NCI-H526 (cell line): ENCODE measurements at regions not wholly inside any gene's neighbourhood (a gene's known extent, or its start where the extent isn't known, plus 50 kb on each side); places are given as distances from the start of the nearest gene placed in this dataset.

Source experiments
- DNase-seq, 2 experiments: peaks; one replicate each; lab custom pipeline; 2025; lab: John Stamatoyannopoulos, UW

DNA sequence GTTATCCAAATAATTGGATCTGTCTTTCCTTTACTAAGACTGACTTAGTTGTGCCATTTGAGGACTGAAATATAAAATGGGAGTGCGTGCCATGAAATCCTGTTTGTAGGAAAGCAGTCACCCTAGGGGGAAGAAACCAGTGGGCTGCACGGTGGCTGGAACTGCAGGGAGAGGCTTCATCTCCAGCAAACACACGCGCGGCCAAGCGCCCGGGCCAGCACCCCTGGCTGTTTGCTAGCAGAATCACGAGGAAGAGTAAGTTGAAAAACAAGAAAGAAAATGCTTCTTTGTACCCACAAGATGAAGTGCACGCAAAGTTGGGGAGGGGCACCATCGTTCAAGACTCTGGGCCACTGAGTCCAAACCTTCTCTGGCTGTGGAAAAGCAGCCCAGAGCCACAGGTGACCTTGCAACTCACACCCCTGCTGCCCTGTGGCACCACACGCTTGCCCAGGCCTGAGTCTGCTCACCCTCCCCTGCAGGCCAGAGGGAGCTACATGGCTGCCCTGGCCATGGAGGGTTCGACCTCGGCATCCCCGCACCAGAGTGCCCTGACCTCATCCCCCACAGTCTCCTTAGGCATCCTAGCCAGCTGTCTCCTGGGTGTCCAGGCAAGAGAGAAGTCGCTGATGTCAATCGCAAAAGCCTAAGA is 55.2 kb downstream of the IRX2 start:
- no peak for DNase-seq

DNA sequence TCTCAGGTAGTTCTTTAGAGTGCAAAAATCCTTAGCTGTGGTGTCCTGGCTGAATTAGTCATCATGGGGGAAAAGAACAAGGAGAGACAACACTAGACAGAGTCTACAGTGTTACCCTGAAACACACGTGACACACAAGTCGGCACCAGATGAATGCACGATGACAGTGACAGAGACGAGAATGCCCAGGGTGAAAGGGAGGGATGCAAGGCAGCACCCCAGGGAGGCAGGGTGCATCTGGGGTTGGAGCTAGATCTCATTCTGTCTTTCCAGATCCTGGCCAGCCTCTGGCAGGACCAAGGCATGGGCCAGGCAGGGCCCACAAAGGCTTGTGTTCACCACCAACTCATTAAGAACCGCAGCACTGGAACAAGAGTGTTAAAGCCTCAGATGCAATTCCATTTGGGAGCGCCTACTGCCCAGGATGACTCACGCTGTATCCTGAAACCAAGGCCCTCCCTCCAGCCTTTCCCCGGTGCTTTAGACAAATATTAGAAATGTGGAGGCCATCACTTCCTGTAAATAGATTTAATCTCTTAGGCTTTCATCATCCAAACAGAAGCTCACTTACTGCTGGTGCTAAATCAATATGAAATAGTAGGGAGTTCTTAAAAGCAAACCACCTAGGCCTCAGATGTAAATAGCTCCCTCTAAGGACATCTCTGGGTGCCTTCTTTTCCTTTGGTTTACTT is 56.1 kb downstream of the IRX2 start:
- no peak for DNase-seq

DNA sequence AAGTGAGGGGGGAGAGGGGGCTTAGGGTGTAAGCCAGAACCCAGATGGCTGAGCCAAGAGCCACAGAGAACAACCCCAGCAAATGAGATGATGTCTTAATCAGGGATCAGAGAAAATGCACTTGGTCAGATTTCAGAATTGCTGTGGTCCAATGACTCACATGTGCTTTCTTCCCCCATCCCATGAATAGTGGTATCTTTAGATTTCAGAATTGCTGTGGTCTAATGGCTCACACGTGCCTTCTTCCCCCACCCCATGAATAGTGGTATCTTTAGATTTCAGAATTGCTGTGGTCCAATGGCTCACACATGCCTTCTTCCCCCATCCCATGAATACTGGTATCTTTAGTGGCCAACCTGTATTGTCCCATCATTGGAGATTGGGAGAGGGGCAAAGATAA is 59.9 kb downstream of the IRX2 start:
- DNase-seq = no peak

DNA sequence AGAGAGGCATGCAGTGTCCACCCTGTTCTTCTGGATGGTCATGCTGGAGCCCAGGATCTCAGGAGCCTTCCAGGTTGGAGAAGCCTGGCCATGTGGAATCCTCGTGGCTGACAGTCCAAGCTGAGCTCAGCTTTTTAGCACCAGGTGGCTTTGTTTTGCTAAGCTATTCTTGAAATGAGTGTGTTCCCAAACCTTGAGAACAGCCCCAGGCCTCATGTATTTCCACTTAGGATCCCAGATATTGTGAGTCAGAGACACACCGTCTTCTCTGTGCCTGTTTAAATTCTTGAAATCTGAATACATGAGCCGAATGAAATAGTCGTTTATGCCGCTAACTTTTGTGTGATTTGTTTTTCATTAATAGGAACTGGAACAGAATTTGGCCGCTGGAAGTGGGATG is 61.2 kb downstream of the IRX2 start:
- no peak for DNase-seq

DNA sequence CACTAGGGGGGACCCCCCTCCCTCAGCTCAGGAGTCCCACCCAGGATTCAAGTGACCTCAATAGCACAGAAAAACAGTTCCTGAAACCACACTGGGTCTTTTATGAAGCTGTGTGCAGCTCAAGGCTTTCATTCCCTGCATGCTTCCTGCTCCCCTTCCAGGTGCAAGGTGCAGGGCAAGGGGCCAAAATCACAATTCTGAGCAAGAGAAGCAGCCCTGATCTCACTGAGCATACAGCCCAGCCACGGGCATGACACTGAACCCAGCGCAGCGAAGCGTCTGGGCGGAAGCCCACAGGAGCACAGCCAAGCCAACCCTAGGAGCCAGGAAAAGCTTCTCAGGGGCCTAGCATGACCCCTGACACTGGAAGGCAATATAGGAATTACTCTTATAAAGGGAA is 62.9 kb downstream of the IRX2 start:
- no peak for DNase-seq

DNA sequence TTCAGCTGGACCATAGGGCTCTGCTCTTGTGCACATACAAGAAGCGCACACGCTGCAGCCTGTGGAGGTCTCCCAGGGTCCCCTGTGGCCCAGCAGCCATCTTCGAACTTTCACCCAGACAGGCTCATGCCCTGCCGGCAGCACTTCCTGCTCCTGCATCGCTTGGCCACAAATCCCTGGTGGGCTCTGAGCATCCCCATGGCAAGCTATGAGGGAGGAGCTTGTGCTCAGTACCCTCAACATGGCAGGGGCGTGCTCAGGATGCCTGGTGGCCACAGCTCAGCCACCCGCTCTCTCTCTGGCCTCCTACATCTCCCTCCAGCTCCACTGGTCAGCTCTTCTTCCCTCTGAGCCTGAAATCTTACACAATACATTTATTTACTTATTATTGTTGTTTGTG is 63.7 kb downstream of the IRX2 start:
- no peak for DNase-seq

DNA sequence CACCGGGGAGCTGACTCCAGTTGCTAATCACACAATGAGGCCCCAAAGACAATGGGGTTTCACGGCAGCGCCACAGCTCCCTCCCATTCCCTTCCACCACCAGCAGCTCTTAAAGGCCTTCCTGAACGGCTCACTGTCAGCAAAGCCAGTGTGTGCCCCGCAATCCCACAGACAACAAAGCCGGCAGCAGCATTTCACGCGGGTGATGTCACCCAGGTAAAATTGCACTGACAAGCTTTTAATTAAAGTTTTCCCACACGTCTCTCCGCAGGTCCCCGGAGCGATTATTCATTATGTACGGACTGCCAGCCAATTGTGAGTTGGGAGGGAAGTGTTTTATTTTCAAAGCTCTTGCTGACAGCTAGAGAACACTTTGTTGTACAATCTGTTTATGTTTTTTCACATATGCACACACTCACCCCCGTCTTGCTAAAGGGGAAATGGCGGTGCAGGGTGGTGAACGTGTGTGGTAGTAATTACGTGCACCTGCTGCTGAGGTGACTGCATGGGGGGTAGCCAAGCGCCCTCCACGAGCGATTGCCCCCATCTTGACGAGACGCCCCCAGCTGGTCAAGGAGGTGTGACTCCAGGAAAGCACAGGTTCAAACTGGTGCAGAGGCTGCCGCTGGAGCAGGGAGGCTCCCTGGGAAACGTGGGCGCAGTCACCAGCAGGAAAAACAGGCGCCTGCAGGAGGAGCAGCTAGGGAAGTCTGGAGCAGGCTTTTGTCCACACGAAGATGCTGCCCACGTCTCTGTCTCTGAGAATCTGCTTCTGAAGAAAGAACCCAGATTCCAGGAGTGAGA is 65.0 kb downstream of the IRX2 start:
- DNase-seq = no peak

DNA sequence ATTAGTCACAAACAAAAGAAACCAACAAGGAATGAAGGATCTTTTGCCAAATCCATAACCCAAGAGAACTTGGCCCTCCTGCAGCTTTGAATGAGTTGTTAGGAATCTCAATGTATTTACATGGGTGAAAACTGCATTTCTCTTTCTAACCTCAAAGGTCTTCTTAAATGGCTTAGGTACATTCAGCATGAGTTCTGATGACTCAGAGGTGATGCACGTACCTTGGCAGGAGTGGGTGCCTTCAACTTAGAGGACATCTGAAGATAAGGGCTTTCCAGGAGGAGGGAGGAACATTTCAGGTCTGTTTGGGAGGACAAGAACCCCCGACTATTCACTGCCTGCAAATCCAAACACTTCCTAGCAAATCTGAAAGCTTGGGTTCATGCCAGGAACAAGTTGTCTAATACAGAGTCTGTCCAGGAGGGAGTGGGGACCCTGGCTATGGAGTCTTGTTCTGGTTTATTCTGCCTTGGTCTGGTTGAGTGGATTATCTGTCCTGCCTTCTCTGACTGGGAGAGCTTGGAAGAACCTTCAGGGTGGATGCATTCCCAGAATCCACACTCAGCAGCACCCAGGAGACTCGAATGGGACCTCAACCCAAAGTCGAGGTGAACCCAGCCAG is 65.7 kb downstream of the IRX2 start:
- DNase-seq = no peak

DNA sequence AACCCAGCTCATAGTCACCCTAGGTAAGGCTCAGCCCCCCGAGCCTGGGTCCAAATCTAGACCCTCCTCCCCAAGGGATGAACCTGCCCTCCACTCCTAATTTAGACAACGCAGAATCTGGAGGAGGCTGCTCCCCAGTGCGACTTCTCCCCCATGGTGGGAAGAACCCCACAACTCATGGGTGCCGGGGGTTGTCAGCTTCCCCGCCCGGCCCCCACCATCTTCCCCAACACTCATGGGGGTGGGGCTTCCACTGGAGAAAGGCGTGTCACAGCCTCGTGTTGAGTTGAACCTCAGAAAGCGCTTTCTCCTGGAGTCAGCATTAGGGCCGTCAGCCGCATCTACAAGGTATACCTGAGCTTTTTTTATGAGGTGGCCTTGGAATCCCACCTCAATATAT is 66.9 kb downstream of the IRX2 start:
- no peak for DNase-seq

DNA sequence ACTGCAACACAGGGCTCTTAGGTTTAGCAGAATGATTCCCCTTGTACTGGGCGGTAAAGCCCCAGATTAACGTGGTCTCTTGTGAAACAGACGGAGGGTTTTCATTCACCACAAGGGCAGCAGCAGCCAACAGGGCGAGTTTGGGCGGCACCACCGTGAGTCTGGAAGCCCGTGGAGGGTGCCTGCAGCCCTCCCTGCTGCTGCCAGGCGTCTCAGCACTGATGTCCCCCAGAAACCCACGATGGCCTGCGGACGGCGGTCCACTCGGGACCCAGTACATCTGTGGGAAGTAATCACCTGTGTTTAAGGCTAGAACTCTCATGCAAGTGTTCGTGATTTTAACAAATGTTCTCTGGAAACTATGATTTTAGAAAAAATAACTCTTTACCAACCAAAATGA is 67.8 kb downstream of the IRX2 start:
- no peak for DNase-seq

DNA sequence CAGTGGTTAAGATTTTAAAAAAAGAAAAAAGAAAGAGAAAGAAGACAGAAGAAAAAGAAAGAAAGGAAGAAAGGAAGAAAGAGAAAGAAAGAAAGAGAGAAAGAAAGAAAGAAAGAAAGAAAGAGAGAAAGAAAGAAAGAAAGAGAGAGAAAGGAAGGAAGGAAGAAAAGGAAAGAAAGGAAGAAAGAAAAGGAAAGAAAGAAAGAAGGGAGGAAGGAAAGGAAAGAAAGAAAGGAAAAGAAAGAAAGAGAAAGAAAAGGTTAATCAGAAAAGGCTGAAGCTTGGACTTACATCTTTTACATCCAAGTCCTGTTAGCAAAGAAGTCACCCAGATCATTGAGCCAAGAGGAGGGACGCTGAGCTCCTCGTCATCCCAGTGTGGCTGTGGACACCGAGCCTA is 70.0 kb downstream of the IRX2 start:
- DNase-seq = no peak

DNA sequence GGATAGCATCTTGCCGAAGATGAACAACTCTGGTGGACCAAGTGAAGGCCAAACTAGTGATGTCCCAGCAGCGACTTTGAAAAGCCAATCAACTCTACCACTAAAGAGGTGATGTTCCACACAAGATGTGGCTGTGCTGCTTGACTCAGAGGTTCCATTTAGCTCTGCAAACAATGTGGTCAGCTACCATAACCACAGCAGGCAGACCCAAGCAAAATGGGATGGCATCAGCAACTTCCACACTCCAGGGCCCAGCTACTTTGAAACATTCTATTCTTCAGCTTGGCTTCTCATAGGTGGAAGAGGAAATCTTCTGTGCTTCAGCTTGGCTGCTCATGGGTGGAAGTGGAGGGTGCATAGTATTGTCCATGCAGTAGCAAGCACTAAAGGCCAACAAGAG is 70.5 kb downstream of the IRX2 start:
- DNase-seq = no peak

DNA sequence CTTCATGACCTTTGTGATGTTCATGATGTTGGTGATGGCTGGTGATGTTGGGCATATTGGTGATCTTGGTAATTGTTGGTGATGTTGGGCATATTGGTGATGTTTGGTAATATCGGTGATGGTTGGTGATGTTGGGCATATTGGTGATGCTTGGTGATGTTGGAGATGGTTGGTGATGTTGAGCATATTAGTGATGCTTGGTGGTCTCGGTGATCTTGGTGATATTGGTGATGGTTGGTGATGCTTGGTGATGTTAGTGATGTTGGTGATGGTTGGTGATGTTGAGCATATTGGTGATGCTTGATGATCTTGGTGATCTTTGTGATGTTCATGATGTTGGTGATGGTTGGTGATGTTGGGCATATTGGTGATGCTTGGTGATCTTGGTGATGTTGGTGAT is 73.8 kb downstream of the IRX2 start:
- no peak for DNase-seq

DNA sequence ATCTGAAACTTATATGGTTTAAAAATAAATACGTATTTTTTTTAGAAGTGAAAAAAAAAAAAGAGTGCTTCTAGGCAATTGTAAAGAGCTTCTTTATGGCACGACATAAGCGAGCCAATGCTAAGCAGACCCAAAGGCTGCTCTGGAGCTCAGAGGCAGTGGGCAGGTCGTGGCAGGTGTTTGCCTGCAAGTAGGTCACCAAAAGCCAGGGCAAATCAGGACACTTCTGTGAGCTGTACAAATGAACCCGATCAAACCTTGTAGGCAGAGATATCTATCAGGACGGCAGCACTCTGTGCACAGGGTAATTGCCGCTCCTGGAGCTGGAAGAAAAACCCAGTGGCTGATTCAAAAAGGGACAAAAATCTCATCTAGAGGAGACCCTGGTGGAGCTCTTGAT is 75.9 kb downstream of the IRX2 start:
- no peak for DNase-seq

DNA sequence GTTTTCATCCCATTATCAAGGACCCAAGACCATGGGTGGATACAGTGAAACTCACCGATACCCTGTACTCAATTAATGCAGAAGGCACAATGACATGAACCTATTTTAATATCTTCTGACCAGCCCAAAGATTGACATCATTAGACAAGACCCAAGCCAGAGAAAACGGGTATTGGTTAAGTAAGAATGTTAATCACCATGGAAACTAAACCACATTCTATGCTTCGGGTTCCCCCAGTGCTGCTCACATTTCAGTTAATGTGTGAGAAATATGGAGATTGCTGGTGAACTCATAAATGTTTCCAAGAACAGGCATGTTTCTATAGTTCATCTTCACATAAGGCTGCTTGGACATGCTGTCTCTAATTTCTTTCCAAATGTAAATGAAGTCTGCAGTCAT is 77.0 kb downstream of the IRX2 start:
- no peak for DNase-seq

DNA sequence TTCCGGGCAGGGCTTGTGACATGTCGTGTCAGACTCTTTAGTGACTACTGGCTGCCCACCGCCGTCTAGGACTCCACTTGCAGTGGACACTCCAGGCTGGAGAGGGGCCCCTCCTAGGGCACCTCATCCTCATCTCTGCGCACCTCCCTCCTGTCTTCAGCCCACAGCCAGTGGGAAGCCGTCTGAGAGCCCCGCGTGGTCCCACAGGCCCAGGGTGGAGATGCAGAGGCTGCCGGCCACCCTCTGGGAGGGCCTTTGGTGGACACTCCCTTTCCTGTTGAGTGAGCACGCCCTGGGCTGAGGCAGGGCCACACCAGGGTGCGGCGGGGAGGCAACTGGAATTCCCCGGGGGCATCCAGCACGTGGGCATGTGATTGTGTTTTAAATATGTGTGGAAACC is 80.5 kb downstream of the IRX2 start:
- peak in 1 of 2 experiments; percentile 26 for DNase-seq

DNA sequence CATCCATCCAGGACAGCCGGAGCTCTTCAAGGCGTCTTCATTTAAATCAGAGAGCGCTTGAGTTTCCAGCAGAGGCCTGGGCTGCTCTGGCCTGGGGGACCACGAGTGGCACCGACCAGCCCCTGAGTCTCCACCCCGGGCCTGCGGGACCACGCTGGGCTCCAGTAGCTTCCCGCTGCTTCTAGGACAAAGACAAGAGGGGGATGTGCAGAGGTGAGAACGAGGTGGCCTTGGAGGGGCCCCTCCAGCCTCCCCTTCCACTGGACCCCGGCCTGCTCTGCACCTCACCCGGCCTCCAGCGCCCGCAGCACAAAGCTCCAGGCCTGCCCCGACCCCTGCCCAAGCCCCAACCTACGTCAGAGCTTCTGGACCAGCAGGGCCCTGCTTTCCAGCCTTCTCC is 81.6 kb downstream of the IRX2 start:
- DNase-seq = no peak

DNA sequence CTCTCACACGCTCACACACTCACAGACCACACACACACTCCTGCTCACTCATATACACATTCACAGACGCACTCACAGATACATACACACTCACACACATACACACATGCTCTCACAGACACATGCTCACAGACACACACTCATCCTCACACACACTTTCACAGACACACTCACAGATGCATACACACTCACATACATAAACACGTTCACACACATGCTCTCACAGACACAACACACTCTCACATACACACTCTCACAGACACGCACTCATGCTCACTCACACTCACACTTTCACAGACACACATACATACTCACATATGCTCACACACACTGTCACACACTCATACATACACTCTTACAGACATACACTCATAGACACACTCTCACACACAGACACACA is 82.2 kb downstream of the IRX2 start:
- DNase-seq = no peak

DNA sequence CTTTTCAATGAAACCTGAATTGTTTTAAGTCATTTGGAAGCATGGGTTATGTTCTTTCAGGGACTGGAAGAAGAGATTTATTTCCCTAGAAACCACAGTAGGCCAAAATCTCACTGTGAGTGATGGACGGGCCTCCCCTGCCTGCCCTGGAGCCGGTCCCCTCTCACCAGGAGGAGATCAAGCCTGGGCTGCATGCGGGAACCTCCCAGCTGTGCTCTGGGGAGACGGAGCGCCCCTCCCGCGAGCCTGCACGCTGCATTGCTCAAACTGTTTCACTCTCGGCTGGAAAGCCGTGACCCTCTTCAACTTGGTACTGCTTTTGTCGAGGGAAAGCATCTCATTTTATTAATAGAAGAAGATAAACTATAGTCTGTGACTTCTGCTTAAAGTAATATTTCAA is 85.4 kb downstream of the IRX2 start:
- DNase-seq = no peak

DNA sequence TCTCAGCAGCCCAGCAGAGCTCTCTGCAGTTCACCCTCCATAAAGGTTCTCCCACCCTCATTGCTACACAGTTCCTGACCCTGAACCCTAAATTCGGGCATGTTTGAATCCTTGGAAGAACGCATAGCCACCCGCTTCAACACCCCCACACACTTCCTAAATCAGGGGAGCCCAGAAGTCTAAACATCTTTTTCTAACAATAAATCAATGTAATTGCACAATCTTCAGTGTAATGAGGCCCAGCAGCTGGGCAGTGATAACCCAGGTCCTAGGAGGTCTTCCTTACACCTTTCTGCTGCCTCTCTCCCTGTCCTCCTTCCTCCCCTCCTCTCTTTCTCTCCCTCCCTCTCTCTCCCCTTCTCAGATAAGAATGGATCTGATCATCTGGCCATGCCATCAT is 88.0 kb downstream of the IRX2 start:
- DNase-seq = no peak

DNA sequence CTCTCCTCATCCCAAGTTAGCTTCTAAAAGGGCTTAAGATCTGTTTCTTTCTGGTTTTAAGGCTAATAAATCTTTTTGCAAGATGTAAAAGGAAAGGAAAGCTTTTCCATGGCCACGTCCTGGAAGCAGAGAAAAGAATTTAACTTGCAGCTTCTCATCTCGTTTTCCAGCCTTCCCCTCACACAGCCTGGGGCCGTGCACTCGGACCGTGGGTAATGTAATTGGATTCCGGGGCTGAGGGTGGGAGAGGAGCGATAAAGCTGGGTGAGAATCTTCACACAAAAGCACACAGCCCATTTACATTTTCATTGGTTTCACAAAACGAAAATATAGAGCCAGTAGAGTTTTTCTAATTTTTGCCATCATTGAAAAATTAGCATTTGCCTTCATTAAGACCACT is 91.2 kb downstream of the IRX2 start:
- no peak for DNase-seq

DNA sequence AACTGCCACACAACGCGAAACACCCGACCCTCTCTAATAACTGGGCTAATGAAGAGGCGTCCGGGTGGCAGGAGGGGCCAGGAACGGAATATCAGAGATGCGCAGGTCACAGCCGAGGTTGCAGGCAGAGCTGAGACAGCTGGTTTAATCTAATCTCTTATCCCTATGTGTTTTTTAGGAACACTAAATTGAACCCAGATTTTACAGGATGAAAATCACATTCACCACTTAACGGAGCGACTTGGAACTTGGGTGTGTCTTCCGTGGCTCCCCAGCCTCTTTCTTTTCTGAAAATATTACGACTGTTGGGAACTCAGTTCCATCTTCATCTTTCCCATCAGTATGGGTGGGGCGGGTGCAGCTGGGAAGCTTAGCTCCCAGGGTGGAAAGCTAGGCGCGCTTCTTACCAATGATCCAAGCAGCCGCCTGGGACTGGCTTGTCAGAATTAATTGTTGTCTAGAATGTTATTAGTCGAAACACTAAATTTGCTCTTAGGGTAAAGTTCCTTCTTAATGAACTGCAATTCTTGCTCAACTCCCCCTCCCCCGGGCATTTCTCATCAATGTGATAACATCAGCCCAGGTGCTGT is 92.5 kb downstream of the IRX2 start:
- no peak for DNase-seq

DNA sequence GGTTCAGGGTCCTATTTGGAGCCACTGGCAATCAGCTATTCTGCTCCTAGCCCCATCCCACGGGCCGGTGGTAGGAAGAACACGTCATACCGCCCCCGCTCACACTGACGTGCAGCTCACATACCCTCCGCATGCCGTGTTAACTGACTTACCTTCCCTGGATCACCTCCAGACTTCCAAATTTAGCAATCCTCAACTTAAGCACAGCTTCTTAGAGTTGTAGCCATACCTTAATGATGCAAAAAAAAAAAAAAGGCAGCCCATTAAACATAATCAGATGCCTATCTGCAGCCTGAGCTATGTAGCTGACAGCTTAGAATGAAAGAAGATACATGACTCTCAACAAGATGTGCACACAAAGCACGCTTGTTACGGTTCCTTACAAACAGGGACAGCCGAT is 93.0 kb downstream of the IRX2 start:
- no peak for DNase-seq
